HG03159 (cell line): ENCODE measurements at regions not wholly inside any gene's neighbourhood (a gene's known extent, or its start where the extent isn't known, plus 50 kb on each side); places are given as distances from the start of the nearest gene placed in this dataset.

Source experiments
- ATAC-seq: cut with Tn5 transposase; IDR thresholded peaks from one replicate; pipeline ENCODE4 v1.9.1; 2021; ENCODE audit warnings: mild to moderate bottlenecking, moderate library complexity; ENCODE audit not compliant: unreplicated experiment

DNA sequence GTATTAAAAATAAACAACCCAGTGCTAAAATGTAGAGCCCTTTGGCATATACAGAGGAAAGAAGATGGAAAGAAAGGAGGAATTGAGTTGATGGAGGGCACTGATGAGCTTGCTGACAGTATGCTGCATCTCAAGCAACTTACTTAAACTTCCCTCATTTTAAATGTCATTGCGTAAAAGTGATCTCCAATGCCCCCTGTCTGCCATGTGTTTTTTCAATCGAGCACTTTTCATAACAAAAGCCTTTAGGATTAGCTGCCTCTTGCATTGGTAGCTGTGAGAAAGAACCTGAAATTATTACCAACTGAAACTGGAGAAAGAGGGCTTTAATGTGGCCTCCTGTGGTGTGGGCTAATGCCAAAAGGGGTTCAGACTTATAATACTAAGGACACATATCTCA is 541.6 kb downstream of the SUCLA2 start:
- ATAC-seq = no peak

DNA sequence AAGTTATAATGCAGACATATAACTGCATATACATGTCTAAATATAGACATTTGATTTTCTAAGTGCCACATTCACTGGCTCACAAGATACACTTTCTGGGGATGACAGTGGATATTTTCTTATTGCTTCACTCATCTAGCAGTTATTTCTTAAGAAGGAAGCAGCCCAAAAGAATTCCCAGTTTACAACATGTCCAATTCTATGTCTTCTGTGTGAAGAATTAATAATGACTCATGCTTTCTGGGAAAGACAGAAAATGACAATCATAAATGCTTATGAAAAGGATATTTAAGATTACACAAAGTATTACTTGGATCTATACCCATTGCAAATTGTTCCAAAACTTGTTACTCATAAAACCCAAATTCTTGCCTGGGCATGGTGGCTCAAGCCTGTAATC is 543.4 kb downstream of the SUCLA2 start:
- ATAC-seq = no peak

DNA sequence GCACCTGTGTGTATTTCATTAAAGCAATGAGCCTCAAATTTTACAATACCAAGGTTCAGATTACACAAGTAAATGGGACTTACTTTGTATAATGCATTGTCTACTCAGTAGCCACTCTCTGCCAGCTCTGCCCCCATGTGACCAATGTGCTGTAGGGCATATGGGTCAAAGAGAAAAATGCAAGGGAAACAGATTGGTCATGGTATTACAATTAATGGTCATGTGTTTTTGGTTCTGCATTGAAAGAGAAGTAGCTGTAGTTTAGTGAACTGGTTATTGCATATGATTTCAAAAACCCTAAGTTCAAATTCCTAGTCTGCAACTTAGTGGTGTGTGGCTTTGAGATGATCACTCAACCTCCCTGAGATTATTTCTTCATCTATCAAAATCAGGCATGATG is 545.4 kb downstream of the SUCLA2 start:
- no peak for ATAC-seq

DNA sequence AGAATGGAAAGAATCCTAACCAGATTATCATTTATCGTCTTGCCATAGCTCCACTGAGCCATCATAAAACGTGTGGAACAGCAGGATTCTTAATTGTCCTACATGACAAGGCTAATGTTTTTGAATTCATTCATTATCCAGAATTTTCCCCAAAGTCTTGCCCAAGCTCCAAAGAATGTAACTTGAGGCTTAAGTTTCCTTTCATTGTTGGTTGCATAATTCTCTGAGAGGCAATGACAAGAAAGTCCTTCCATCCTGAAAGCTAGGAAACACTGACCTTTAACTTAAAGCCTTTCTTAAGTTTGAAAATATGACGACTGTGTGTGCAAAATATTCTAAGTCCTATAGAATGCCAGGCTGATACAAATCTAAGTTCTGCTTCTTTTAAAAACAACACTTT is 546.1 kb downstream of the SUCLA2 start:
- ATAC-seq = no peak

DNA sequence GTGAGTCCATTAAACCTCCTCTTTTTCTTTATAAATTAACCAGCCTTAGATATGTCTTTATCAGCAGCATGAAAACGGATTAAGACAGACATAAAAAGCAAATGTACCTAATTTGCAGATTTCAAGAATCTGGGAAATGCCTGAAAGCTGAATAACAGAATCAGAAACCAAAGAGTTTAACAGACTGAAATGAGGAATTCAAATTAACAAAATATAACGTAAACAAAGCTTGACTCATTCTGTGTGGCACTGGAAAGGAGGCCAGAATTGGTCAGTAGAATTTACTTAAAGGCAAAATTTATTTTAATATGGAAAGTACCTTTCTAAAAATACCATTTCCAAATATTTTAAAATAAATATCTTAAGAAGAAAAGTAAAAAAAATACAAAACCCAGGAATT is 540.6 kb upstream of the HTR2A start:
- ATAC-seq = no peak

DNA sequence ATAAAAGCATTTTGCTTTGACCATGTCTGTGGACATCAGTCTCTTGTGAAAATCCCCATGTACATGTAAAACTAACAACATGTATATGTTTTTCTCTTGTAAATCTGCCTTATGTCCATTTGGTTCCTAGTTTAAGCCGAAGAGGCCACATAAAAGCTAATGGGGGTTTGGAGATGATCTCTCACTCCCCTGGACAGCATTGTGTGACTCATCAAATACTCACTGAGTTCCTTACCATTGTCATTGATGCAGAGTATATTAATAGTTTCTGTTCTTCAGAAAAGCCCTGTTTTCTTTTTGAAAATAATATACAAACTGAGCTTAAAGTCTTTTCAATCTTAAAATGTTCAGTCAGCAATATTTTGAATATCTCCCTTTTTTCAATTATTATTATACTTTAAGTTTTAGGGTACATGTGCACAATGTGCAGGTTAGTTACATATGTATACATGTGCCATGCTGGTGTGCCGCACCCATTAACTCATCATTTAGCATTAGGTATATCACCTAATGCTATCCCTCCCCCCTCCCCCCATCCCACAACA is 536.7 kb upstream of the HTR2A start:
- ATAC-seq = no peak

DNA sequence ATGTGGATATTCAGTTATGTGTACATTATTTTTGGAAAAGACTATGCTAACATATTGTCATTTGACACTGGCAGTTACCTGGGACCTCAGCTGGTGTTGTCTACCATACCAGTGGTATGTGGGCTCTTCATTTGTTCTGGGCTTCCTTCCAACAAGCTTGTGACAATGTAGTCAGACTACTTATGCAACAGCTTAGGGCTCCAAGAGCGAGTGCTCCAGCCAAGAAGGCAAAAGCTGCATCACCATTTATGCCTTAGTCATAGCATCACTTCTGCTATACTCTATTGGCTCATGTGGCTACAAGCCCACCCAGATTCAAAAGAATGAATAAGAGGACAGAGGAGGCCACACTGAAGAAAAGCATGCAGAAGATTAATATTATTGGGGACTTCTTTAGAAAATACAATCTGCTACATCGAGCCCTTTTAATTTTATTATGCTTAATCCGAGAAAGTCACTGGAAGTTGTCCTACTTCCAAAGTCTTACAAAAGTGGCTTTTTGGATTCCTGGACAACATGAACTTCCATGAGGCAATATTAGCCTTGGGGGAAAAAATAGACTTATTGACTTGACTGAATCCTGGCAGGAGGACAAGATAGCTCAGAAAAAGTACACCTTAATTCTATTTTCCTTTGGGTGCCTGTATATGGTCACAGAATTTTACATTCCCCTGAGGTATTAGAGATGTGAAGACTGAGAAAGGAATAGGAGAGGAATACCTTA is 529.4 kb upstream of the HTR2A start:
- no peak for ATAC-seq

DNA sequence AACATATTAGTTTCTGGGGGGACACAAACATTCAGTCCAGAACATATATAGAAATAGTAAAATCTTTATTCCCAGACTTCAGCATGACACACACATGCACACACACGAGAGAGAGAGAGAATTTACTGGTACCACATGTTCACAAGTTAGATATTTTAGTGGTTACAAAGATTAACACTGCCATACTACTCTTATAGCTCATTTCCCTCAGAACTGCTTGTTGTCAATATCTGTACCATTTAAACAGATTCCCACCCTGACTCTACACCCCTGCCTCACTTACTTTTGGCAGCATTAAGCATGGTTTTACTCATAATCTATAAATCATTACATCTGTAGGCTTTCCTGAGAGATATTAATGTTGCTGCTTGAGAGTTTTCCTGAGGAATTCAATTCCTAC is 524.7 kb upstream of the HTR2A start:
- ATAC-seq = no peak

DNA sequence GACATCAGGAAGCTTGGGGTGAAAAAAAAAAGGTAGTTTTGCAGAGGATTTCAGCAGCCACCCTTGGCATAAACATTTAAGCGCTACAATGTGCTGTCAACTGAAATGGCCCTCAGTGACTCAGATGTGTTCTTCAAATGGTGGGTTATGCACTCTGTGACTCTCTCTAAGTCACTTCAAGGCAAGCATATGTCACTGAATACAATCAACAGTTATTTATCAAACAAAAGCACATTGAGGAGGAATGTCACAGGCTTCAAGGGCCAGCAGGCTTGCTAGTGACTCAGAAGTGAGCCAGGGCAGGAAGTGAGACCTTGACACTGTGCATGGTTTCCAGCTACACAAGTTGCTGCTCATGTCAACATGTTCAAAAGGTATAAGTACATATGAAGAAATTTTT is 523.7 kb upstream of the HTR2A start:
- ATAC-seq = no peak

DNA sequence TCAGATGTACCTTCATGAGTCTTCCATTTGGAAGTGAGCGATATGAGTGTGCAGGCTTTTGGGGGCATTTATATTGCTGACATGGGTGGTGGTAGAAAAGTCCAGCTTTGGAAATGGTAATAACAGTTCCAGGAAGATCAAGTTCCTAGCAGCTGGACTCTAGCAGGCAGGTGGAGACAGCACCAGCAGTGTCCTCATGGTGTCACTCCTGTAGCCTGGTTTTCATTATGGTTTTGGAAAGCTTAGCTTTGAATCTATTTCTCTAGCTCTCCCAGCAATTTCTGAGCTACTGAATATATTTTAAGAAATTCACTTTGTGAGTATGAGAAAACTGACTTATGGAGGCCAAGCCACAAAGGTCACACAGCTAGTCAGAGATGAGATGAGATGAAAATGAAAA is 523.2 kb upstream of the HTR2A start:
- ATAC-seq = no peak

DNA sequence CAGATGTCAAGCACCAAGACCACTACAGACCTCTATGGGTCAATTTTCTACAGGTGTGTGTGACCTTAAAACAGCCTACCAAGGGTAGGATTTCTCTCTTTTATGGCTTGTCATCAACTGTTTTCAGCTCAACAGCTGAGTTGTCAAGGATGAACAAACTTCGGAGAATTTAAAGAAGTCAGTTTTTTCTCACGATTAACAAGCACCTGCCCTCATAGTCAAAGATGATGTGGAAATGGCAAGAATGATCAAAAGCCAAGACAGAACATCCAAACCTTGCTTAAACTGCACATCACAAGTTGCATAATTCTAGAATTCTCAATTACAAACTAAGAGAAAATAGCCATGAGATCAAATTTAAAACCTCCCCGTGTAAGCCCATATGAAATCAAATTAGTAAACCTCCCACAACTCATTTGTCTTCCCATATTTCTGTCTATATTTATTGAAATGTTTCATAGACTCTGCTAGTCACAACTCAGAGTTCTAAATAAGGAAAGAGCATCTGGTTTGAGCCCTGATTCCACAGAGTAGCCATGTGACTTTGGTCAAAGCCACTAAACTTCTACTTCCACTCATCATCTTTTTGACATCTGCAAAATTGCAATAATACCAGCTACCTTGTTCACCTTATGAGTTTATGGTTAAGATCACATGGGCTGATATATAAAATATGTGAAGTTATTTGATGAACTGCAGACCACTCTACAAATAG is 521.5 kb upstream of the HTR2A start:
- ATAC-seq = no peak

DNA sequence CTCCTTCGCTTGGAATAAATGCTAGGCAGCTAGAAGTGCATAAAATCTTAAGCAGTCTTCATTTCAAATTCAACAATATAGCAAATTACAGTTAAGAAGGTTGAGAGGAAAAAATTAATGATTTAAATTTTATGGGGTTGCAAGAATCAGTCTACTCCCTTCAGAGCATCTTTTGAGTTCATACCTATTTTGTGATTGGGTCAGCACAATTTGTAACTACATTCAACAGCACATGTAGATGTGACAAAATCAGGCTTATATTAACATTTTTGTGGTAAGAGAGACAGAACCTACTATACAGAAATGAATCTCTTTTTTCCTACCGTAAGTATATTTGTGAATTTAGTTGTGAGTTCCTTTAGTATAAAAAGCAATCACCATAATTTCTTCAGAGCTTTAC is 520.6 kb upstream of the HTR2A start:
- ATAC-seq = no peak

DNA sequence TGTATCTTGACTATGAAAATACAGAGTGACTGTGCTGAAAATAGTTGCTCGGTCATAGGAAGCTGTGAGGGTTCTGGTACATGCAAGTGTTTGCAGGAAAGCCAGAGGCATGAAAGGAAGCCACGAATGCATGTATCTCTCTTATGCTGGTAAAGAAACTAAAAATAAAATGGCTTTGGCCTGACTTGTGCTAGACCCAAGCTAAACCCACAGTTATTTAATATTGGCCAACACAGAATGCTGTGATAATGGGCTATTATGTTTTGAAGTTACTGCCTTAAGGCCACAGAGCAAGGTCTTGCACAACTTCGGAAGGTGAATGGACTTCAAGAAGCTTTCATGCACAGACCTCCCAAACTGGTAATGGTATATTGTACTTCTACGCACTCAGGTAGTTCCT is 518.2 kb upstream of the HTR2A start:
- no peak for ATAC-seq

DNA sequence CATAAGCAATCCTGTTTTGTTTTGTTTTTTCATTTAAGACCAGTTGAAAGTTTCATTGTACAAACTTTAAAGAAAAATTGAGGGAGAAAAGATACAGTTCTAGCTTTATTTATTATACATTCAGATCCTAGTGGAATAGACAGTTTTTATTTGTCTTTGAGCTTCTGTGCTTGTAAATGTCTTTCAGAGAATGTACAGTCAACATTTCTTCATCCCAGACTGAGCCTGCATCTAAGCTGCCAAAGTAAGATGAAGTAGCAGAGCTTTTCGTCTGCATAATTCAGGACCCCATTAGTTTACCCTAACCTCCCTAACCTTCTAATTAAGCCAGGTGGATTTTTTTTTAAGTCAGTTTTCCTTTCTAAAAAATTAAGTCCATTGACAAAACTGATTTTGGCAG is 516.7 kb upstream of the HTR2A start:
- no peak for ATAC-seq

DNA sequence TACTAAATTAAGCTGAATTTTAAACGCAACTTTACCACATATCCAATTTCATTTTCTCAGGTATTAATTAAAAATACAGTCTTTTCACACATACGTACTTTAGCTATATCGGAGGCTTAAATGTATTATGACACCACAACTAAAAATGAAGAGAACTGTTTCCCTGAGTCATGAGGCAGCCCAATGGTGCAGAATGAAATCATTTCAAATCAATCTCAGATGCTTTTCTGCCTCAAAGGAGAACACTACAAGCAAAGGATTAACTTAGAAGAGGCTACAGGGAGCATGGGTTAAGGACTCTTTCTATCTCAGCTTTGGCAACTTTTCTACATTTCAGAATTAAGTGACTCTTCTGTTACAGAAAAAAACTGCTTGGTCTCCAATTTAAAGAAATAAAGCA is 516.3 kb upstream of the HTR2A start:
- ATAC-seq = no peak

DNA sequence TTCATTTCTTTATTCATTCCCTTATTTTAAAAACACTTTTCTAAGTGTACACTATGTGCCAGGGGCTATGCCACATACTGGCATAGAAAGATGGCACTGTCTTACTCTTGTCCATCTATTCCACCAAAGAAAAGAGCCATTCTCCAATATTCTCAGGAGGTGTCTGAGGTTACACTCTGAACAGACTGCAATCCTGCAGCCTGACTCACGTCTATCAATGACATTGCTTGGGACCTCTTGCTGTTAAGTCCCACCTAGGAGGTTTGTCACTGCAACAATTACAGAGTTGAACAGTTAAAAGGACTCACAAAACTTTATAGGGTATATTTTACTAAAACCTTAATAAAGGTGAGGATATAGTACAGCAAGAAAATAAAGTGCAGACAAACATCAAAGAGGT is 512.9 kb upstream of the HTR2A start:
- no peak for ATAC-seq

DNA sequence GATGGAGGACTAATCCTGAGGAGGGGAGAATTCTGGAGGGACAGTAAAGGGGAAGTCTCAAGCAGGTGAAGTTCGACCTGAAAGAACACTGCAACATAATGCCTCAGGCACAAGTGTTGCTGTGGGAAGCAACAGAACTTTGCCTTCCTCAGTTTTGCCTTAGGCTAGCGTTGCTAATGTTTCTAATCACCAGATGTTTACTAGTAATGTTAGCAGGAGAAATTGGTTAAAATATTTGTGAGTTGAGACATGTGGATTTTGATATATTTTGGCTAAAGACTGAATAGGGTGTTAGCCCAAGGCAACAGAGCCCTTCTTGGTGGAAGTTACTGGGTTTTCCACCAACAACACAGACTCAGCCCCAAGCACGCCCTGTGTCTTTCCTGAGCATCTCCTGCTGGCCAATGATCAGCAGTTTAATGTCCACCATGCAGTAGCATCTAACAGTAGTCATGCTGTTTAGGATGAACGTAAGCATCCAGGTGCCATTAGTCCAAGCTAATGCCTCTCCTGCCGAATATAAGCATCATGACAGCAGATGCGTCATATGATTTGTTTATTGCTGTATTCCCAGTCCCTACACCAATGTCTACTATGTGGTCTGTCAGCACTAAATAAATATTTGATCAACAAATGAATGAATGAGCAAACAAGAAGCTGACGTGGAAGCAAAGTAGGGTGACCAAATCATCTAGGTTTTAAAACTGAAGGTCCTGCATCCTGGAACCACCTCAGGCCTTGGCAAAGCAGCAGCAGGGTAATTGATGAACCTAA is 511.9 kb upstream of the HTR2A start:
- no peak for ATAC-seq

DNA sequence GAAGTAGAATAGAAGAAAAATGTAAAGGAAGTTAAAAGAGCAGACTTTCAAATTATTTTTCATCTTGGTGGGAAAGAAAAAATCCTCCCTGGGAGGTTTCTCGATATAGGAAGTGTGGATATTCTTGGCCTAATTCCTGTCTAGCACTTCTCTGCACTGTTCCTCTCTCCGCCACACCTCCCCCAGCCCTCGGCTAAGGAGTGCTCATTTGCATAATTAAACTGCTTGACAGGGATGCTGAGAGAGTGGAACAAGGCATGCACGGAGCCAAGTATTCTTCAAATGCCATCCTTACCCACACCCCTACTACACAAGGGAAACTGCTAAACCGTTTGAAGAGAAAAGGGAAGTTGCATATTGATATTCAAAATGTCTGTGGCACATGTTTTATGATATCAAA is 511.0 kb upstream of the HTR2A start:
- ATAC-seq = no peak

DNA sequence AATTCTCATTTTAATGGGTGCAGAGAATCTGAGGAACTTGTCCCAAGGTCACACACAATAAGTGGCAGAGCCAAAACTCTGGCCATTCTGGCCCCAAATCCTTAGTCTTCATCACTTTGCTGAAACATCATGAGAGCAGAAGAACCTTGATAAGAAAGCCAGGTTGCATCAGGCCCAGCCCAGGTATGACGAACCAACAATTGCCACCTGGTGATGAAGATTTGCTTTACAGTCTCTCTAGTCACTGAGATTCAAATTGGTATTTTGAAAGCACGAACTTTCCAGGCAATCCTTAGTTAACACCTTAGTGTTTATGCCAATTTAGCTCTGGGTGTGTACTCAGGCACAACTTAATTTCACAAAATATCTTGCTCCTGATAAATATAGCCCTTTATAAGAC is 502.7 kb upstream of the HTR2A start:
- ATAC-seq = no peak

DNA sequence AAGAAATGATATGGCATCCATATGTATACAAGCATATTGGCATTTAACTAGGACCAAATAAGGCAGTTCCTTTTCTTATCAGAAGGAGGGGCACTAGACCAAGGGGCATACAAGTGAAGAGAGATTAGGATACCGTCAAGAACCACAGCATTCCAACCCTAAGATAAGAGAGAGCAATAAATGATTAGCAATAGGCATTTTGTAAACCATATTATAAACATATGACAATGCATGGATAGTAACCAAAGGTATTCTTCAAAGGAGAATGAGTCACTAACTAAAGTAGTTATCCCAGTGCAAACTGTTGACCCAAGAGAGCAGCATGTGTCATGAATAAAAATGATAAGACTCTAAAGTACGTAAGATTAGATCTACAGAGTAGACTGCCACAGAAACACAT is 500.9 kb upstream of the HTR2A start:
- no peak for ATAC-seq

DNA sequence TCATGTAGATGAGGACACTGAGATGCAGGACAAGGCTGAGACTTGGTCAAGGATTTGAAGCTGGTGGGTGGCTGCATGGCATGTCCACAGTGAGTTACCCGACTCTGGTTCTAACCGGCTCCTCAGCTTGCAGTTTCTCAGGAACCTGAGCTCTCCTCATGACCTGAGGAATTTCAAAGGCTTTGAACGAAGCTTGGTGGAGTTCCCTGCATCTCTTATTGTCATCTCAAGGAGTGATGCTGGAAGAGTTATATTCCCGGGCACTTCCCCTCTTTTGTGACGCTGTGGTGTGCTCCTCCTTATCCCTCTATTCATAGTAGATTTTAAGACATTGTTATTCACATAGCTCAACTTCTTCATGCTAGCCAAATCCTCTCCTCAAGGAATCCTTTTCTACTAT is 500.1 kb upstream of the HTR2A start:
- ATAC-seq = no peak

DNA sequence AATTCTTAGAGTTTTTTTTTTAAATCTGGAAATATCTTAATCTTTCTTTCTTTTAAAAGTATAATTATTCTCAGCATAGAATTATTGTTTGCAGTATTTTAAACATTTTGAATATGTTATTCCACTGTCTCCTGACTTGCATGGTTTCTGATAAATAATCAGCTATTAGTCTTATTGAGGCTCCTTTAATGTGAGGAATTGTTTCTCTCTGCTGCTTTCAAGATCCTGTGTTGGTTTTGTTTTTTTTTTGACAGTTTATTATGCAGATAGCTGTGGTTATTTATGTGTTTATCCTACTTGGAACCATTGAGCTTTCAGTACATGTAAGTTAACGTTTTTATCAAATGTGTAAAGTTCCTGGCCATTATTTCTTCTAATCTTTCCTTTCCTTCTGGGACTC is 477.9 kb upstream of the HTR2A start:
- no peak for ATAC-seq
